ENCODE measurements at regions not wholly inside any gene's neighbourhood (a gene's known extent, or its start where the extent isn't known, plus 50 kb on each side); places are given as distances from the start of the nearest gene placed in this dataset.

- TF ChIP-seq POLR2AphosphoS5 (IDR thresholded peaks at IDR 0.05) (no peak), POLR2A (IDR thresholded peaks at IDR 0.05) (no peak), CTCF (IDR thresholded peaks at IDR 0.05) (no peak)
These were observed 558.4 kb downstream of the TYW1 start for GRCh38 chr7:67554986-67555385.
